Stromal cell of bone marrow (primary cell): ENCODE measurements at regions not wholly inside any gene's neighbourhood (a gene's known extent, or its start where the extent isn't known, plus 50 kb on each side); places are given as distances from the start of the nearest gene placed in this dataset.
A peak's percentile ranks its signal among the peaks of the same experiment; 100 is the strongest.

Experiments
- DNase-seq: peaks from one replicate; pipeline ENCODE4 v3.0.0-alpha.2; 2012; ENCODE audit warnings: low read depth

GRCh38 chr3:25292036-25292435, 136.0 kb upstream of the RARB start:
- DNase-seq: no peak

- no peak for DNase-seq
These were observed 135.5 kb upstream of the RARB start for GRCh38 chr3:25292595-25292994.

- no peak for DNase-seq
These were observed 134.3 kb upstream of the RARB start for GRCh38 chr3:25293736-25294135.

- no peak for DNase-seq
These were observed 133.8 kb upstream of the RARB start for GRCh38 chr3:25294169-25294805.

GRCh38 chr3:25297667-25298585, 130.1 kb upstream of the RARB start:
- DNase-seq: peak; percentile 31

GRCh38 chr3:25300141-25300540, 127.9 kb upstream of the RARB start:
- no peak for DNase-seq

- no peak for DNase-seq
These were observed 123.1 kb upstream of the RARB start for GRCh38 chr3:25304916-25305315.

- no peak for DNase-seq
These were observed 122.0 kb upstream of the RARB start for GRCh38 chr3:25306066-25306465.

- no peak for DNase-seq
These were observed 121.4 kb upstream of the RARB start for GRCh38 chr3:25306705-25307104.

- no peak for DNase-seq
These were observed 114.8 kb upstream of the RARB start for GRCh38 chr3:25313286-25313685.

GRCh38 chr3:25324954-25325655, 103.0 kb upstream of the RARB start:
- DNase-seq: no peak

- DNase-seq: no peak
These were observed 92.7 kb upstream of the RARB start for GRCh38 chr3:25335356-25335755.

- DNase-seq: no peak
These were observed 89.8 kb upstream of the RARB start for GRCh38 chr3:25338158-25338725.

GRCh38 chr3:25339225-25339624, 88.8 kb upstream of the RARB start:
- no peak for DNase-seq

- DNase-seq: no peak
These were observed 83.4 kb upstream of the RARB start for GRCh38 chr3:25344670-25345069.

GRCh38 chr3:25349095-25349494, 79.0 kb upstream of the RARB start:
- no peak for DNase-seq

GRCh38 chr3:25349828-25350724, 78.0 kb upstream of the RARB start:
- DNase-seq: no peak

GRCh38 chr3:25350725-25351114, 77.3 kb upstream of the RARB start:
- DNase-seq: no peak

- peak; percentile 20 for DNase-seq
These were observed 74.0 kb upstream of the RARB start for GRCh38 chr3:25354071-25354470.

GRCh38 chr3:25355034-25355885, 72.8 kb upstream of the RARB start:
- DNase-seq: no peak

GRCh38 chr3:25355998-25356397, 72.1 kb upstream of the RARB start:
- DNase-seq: no peak
